ENCODE measurements at regions not wholly inside any gene's neighbourhood (a gene's known extent, or its start where the extent isn't known, plus 50 kb on each side); places are given as distances from the start of the nearest gene placed in this dataset.

DNA sequence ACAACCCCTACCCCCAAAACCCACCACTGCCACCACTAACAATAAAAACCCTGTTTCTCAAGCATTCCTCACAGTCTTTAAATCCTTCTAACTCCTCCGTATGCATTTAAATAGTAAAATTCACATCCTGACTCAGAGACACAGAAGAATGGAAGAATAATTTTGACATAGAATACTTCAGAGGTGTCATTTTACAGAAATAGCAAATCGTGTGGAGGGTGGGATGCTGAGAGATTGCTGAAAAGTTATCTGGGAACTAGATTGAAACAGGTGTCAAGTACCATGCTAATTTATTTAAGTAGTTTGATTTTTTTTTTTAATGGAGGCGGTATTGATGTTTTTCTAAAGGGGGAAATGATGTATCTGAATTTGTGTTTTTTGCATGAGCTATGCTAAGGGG lies 575.2 kb upstream of the TPK1 start:
- Histone ChIP-seq H3K9me3 (no peaks in the 10 kb centered on the region), H3K4me3 (no peak overlapping the region), H3K27ac (no peak overlapping the region), H3K4me1 (no peaks in the 10 kb centered on the region), H3K27me3 (ENCODE audit: insufficient read depth in 3 of 3, low read length in 2 of 3) (no peaks in the 10 kb centered on the region), H3K36me3 (ENCODE audit: insufficient read depth in 1 of 2, low read depth in 1 of 2) (no peaks in the 10 kb centered on the region)
- intact Hi-C loops (cut with DNase I): no loop called here
- 23 to 27% (median 24%) methylated on average over 3 of the region's 3 CpGs for WGBS, 3 donors
- DNase-seq: no peak
- TF ChIP-seq, protein P1, sequence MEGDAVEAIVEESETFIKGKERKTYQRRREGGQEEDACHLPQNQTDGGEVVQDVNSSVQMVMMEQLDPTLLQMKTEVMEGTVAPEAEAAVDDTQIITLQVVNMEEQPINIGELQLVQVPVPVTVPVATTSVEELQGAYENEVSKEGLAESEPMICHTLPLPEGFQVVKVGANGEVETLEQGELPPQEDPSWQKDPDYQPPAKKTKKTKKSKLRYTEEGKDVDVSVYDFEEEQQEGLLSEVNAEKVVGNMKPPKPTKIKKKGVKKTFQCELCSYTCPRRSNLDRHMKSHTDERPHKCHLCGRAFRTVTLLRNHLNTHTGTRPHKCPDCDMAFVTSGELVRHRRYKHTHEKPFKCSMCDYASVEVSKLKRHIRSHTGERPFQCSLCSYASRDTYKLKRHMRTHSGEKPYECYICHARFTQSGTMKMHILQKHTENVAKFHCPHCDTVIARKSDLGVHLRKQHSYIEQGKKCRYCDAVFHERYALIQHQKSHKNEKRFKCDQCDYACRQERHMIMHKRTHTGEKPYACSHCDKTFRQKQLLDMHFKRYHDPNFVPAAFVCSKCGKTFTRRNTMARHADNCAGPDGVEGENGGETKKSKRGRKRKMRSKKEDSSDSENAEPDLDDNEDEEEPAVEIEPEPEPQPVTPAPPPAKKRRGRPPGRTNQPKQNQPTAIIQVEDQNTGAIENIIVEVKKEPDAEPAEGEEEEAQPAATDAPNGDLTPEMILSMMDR (IDR thresholded peaks at IDR 0.05): no peak
- no peak for ATAC-seq

DNA sequence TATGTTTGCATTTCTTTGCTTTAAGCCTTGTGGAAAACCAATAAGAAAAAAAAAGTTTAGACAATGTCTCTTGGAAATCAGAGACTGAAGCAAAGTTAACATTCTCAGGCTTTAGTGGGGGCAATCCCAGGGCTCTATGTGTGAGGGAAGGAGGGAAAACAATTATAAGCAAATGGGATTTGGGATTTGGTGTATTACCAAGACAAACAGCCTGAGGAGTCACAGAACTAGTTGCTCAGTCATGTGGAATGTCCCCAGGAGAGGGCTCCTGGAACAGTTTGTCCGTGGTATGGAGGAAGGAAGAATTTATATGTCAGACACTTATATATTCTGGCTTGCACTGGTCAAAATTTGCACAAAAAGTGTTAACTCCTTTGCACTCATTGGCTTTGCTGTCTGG lies 562.9 kb upstream of the TPK1 start:
- Histone ChIP-seq H3K36me3 (ENCODE audit: insufficient read depth in 1 of 2, low read depth in 1 of 2) (no peaks in the 10 kb centered on the region), H3K4me1 (no peaks in the 10 kb centered on the region), H3K9me3 (no peaks in the 10 kb centered on the region), H3K27me3 (ENCODE audit: insufficient read depth in 3 of 3, low read length in 2 of 3) (no peaks in the 10 kb centered on the region), H3K4me3 (no peak overlapping the region), H3K27ac (no peak overlapping the region)
- WGBS, 3 donors: 12 to 29% (median 17%) methylated on average over 1 of the region's 1 CpG
- intact Hi-C loops (cut with DNase I): no loop called here
- ATAC-seq (no peak), DNase-seq (no peak)
- TF ChIP-seq, protein P1 (IDR thresholded peaks at IDR 0.05): no peak

DNA sequence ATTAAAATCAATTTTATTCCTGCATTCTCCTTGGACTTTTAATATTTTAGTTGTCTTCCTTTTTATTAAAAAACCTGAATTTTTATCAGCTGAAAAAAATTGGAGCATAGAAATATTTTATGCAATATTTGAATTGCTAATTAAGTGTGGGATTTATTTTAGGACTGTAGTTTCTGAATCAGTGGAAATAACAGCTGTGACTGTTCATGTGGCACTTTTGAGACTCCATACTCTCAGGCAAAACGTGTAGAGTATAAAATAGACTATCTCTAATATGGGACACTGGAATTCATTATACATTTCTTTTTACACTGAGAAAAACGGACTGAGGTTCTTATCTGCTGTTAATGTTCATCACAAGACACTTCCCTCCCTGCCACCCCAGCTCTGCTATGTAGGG lies 558.3 kb upstream of the TPK1 start:
- Histone ChIP-seq H3K9me3 (no peaks in the 10 kb centered on the region), H3K27me3 (ENCODE audit: insufficient read depth in 3 of 3, low read length in 2 of 3) (no peaks in the 10 kb centered on the region), H3K4me3 (no peak overlapping the region), H3K27ac (no peak overlapping the region), H3K36me3 (ENCODE audit: insufficient read depth in 1 of 2, low read depth in 1 of 2) (no peaks in the 10 kb centered on the region), H3K4me1 (no peaks in the 10 kb centered on the region)
- ATAC-seq (no peak), DNase-seq (no peak)
- 6 to 10% (median 10%) methylated on average over 2 of the region's 2 CpGs for WGBS, 3 donors
- intact Hi-C loops (cut with DNase I): no loop called here
- TF ChIP-seq, protein P1 (IDR thresholded peaks at IDR 0.05): no peak

DNA sequence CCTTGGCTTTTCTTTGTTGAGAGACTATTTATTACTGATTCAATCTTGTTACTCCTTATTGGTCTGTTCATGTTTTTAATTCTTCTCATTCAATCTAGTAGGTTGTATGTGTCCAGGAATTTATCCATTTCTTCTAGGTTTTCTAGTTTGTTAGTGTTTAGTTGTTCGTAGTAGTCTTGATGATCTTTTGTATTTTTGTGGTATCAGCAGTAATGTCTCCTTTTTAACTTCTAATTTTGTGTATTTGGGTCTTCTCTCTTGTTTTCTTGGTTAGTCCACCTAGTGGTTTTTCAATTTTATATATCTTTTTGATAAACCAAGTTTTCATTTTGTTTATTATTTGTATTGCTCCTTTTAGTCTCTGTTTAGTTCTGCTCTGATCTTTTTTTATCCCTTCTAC lies 546.9 kb upstream of the TPK1 start:
- Histone ChIP-seq H3K27me3 (ENCODE audit: insufficient read depth in 3 of 3, low read length in 2 of 3) (no peaks in the 10 kb centered on the region), H3K9me3 (no peaks in the 10 kb centered on the region), H3K36me3 (ENCODE audit: insufficient read depth in 1 of 2, low read depth in 1 of 2) (no peaks in the 10 kb centered on the region), H3K27ac (no peak overlapping the region), H3K4me3 (no peak overlapping the region), H3K4me1 (no peaks in the 10 kb centered on the region)
- intact Hi-C loops (cut with DNase I): no loop called here
- 65 to 73% (median 67%) methylated on average over 1 of the region's 1 CpG for WGBS, 3 donors
- ATAC-seq (no peak), DNase-seq (no peak)
- TF ChIP-seq, protein P1 (IDR thresholded peaks at IDR 0.05): no peak

DNA sequence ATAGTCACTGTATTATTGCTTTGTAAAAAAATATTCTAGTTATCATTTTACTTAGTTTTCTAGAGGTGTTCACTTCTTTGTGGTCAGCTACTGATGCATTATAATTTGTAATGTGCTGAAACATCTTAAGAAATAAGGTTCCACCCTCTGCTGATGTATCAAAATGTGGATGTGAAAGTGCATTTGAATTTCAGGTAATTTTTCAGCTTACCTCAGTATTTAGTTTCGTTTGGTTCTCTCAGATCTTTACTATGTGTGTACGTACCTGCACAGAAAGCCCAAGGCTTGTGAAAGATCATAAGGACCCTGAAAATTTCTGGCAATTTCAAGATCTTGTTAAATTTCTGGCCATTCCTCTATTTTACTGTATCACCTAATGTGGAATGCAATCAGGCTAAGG lies 542.3 kb upstream of the TPK1 start:
- H3K4me1 ChIP-seq: no peaks in the 10 kb centered on the region
- WGBS, 3 donors: 70 to 73% (median 71%) methylated on average over 2 of the region's 2 CpGs
- no peak for DNase-seq
- no peak overlapping the region for H3K27ac ChIP-seq
- no peaks in the 10 kb centered on the region for H3K36me3 ChIP-seq (ENCODE audit: insufficient read depth in 1 of 2, low read depth in 1 of 2)
- no peak overlapping the region for H3K4me3 ChIP-seq
- no peaks in the 10 kb centered on the region for H3K9me3 ChIP-seq
- TF ChIP-seq, protein P1 (IDR thresholded peaks at IDR 0.05): no peak
- no peaks in the 10 kb centered on the region for H3K27me3 ChIP-seq (ENCODE audit: insufficient read depth in 3 of 3, low read length in 2 of 3)
- no peak for ATAC-seq
- intact Hi-C loops (cut with DNase I): no loop called here
